HG03196 (cell line): ENCODE measurements at regions not wholly inside any gene's neighbourhood (a gene's known extent, or its start where the extent isn't known, plus 50 kb on each side); places are given as distances from the start of the nearest gene placed in this dataset.
"Not testable (repeated sequence)": the region's sequence is repeated elsewhere in the genome, so short reads cannot be mapped to it uniquely, and the experiment has no call there.

Experiments used
- ATAC-seq: cut with Tn5 transposase; IDR thresholded peaks from one replicate; pipeline ENCODE4 v1.9.1; 2021; ENCODE audit not compliant: unreplicated experiment

DNA sequence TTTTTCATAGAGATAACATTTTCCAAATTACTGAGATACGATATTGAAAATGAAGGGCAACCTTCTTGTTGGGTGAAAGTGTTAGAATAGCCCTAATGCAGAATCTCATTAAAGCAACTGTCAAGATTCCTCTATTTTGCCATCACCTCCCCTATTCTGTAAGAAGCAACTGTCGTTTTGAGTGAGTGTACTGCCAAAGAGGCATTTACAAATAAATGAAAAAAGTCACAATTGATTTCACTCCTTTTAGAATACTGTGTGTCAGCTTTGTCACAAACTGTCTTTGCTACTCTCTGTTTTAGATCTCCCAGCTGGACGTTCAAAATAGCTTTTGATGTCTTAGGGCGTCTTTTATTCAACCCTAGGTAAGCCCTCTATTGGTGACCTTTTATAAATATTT, 322.8 kb upstream of the NAALADL2 start:
- ATAC-seq, result no peak

DNA sequence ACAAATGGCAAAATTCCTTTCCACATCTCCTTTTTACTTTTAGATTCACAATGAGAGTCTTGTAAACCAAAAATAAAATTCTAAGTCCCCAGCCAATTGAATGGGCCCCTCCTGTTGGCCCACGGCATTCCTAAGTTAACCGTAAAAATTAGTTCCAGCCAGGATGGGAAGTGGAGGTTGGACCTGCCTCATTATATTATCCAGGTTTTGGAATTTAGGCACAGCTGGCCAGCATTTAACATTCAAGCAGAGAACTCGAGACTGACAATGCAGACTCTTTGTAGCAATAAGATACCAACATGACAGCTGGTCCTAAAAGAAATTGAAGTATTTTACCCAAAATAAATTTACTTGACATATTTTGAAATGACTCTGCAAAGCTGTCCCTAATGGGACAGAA, 321.0 kb upstream of the NAALADL2 start:
- ATAC-seq, result no peak

DNA sequence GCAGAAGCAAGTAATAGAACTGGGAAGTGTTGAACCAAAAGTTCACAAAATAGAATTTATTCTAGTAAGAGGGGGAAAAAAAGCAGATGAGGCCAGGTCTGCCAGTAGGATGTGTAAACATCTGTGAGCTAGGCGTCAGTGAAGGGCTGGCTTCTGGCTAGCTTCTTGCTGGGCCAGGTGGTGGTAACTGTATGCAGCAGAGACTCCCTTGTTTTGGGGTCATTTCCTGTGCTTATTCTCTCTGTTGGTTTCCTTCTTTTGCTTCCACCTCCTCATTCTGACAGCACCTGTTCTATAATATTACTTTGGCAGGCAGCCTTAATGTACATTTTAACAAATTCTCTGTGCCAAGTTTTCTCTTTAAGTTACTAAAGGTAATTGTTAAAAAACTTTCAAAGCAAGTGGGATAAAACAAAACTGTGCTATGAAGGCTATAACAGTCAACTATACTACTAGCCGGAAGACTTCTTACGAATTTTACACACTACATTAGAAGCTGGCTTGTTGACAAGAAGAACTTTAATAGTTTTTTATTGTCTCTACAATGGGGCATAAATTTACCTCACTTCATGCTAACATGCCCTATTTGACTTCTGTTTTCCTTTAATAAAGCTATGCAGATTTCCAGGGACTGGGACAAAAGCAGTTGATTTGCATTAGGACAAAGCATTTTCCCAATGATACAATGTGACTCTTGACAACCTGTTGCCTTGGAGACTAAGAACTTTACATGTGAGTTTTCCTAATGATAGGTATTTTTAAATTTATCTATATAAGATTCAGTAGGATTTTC, 318.8 kb upstream of the NAALADL2 start:
- ATAC-seq, result no peak

DNA sequence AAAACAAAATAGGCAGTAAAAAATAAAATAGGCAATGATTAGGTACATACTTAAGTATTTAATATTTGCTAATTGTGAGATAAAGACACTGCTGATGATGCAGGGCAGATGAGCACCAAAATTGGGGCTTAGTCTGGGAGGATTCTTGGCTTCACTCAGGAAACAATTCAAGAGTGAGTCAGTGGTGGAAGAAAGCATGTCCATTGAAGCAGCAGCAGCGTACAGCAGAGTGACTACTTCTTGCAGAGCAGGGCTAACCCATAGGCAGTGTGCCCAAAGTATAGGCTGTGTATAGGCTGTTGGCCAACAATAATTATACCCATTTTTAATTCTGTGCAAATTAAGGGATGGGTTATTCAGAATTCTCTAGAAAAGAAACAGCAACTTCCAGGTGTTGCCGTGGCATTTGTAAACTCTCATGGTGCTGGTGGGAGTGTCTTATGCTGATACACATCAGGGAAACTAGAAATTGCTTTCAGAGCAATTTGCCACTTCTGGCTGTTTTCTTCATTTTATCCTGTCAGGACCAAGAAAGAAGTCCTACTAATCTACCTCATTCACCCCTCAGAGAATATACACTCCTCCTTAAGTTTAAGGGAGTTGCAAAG, 317.3 kb upstream of the NAALADL2 start:
- no peak for ATAC-seq

DNA sequence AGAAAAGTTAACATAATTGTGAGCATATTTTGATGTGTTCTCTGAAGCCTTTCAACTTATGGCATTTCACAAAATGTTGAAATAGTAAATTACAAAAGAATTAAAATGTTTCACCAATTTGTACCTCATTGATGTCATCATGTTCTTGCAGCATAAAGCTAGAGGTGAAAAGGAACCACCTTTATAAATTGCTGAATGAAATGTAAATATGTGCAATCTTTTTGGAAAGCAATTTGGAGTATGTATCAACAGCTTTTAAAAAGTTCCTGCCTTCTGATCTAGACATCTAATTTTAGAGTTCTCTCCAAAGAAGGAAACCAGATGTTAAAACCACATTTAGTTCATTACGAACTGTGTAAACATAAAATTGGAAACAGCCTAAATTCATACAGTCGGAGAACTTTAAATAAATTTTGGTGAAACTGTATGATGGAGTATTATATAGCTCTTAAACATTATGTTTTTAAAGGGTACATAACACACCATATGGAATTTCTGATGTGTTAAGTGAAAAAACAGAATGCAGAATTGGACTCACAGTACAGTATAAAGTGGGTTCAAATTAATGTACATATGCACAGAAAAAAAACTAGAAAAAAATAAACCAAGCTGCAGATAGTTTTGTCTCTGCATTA, 311.2 kb upstream of the NAALADL2 start:
- ATAC-seq, result no peak

DNA sequence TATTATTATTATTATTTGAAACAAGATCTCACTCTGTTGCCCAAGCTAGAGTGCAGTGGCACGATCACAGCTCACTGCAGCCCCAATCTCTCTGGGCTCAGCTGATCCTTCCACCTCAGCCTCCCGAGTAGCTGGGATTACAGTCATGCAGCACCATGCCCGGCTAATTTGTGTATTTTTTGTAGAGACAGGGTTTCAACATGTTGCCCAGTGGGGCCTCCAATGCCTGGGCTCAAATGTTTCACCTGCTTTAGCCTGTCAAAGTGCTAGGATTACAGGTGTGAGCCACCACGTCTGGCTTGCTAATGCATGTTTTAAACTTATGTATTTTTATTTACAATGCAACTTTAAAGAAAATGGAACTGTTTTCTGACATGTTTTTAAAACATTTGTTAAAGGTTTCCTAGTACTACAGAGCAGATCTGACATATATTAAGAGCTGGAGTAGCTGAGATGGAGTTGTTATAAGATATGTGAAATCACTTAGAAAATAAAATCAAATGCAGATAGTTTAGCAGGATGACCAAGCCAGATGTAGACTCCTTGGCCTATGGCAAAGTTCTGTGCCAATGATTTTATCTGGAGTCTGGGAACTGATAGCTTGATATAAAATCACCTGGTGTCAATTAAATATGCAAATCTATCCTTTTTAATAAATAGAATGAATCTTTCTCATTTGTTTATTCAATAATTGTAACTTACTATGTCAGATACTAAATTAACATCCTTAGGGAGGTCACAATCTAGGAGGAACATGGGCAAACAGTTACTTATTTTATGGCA, 310.1 kb upstream of the NAALADL2 start:
- ATAC-seq, result no peak

DNA sequence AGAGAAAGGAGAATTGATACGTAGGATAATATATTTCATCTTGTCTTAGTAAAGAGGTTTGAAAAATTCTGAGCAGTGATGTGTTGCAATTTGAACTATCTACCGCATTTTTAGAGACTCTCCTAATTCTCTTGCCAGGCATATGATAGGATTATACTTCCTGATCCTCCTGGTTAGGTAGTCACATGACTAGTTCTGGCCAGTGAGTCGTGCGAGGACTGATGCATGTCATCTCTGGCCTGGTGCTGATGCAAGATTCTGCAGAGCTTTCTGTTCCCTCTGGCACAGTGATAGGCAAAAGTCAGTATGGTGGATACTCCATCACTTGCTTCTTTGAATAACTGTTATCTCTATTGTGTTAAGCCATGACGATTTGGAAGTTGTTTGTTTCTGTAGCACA, 277.6 kb upstream of the NAALADL2 start:
- no peak for ATAC-seq

DNA sequence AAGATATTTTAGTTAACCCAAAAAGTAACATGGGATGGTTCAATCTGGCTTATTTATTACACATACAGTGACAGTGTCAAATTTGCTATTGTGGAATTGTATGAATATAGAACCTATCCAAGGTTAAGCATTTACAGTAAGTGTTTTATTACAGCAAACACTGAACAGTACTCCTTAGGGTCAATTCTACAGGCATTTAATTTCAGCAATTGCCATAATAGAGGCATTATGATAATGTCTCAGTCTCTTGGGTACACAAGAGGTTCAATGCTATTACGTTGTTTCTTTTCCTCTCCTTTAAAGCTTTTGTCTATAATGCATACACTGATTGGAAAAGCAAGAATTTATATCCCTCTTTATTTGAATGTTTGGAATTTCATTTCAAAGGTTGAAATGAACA, 275.7 kb upstream of the NAALADL2 start:
- no peak for ATAC-seq

DNA sequence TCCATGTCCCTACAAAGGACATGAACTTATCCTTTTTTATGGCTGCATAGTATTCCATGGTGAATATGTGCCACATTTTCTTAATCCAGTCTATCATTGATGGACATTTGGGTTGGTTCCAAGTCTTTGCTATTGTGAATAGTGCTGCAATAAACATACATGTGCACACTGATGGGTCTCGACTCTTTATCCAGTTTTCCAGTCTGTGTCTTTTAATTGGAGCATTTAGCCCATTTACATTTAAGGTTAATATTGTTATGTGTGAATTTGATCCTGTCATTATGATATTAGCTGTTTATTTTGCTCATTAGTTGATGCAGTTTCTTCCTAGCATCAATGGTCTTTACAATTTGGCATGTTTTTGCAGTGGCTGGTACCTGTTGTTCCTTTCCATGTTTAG, 272.0 kb upstream of the NAALADL2 start:
- not testable (repeated sequence) for ATAC-seq

DNA sequence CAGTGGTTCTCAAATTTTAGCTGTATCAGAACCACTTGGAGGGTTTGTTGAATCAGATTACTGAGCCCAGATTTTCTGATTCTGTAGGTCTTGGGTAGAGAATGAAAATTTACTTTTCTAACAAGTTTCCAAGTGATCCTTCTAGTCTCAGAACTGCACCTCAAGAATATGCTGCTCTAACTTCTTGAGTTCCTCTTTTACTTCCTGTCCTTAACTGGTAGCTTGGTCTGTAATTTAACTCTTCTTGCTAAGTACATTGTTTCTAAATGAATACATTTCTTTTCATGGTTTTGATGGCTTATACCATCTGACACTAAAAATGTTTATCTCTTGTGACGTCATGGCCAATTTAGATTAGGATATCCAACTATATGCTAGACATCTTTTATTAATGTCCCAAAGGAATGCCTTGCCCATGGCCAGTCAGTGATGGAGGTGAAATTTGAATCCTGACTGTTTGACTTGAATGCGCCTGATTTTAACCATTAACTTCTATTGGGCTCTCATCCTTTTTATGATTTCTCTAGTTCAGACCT, 262.6 kb upstream of the NAALADL2 start:
- ATAC-seq, result no peak

DNA sequence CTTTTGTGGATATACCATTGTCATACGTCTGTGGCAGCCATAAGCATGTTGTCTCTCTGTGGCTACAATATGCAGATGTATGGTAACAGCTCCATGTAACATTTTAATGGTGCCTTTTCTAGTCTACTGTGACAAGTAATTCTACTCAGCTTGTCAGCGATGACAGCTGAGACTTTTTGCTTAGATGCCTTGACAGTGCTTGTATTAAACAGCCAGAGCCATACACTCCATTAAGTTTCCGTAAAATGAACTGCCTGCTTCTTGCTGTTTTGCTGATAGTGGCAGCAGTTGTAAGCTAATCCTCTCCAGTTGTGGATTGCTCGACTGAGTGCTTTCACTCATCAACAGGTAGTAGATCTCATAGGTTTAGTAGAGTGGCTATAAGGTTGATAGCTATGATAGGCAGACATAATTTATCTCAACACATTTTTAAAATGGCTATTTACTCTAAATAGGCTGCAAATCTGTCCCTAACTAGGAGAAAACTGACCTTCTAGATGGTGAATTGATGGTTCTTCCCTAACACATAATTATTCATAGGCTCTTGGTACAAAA, 260.2 kb upstream of the NAALADL2 start:
- ATAC-seq, result no peak

DNA sequence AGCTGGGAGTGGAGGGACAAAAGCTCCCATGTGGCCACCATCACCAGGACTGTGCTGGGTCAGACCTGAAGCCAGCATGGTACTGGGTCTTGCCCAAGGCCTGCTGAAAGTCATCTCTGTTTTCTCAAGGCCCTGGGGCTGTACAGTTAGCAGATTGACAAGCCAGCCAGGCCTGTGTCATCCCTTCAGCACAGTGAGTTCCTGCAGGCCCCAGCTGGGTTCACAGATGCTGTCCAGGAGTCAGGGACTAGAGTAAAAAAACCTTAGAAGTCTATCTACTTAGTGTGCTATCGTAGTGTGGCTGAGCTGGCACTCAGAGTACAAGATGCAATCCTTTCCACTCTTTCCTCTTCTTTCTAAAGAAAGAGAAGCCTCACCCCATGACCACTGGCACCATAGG, 246.0 kb upstream of the NAALADL2 start:
- no peak for ATAC-seq

DNA sequence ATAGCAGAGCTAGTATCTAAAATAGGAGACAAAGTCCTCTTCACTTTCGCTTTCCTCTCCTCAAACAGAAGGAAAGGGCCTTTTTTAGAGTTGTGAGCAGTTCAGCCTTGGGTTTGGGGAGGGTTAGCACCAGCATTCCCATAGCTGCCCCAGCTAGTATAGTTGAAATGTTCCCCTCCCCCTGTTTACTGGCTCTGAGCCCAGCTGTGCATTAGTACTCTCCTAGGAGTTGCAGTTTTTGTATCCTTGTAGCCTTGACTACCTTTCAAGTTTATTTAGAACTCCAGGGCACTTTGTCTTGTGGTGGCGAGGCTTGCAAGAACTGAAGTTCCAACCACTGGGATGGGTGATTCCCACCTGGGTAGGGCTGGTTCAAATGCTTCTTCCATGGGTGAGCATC, 245.1 kb upstream of the NAALADL2 start:
- ATAC-seq, result no peak

DNA sequence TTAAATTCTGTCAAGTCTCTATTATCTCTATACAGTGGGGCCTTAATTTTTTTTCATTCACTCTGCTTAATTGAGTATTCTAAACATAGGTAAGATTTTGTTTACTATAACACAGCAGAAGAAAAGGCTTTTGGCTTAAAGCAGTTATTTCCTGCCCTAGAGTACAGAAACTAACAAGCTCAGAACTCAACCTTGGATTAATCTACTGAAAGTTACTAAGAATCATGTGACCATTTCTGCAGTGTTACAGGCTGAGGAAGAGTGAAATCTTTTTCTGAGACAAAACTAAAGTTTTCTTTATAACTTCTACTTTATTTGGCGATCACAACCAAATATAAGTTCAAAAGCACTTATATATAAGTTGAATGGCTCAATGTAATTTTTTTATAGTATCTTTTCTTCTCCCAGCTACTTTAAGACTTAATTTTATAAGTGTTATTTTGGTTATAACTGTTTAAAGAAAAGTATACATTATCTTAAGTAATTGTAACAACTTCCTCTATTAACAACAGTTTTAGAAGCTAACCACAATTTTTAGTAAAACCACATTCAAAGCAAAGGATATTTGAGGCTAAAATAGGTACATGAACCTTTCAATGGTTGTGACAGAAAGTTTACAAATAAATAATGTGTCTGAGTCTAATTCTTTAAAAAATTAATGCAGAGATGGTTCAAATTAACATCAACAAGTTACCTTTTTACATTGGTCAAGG, 240.6 kb upstream of the NAALADL2 start:
- no peak for ATAC-seq

DNA sequence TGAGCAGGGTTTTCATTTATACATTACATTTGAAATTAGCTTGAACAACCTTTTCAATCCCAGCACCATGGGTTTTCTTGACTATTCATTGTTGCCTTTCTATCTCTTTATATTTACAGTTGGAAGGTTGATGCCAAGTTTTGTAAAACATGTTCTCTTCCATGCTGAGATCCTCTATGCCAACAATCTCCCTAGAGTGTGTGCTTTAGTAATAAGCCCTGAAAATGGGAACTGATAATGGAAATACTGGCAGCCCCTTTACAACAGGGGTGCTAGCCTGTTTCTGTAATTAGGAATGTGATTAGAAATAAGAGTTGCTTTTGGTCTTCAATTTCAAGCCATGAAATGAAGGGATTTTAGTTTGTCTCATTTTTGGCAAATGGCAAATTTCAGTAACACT, 239.9 kb upstream of the NAALADL2 start:
- ATAC-seq, result no peak

DNA sequence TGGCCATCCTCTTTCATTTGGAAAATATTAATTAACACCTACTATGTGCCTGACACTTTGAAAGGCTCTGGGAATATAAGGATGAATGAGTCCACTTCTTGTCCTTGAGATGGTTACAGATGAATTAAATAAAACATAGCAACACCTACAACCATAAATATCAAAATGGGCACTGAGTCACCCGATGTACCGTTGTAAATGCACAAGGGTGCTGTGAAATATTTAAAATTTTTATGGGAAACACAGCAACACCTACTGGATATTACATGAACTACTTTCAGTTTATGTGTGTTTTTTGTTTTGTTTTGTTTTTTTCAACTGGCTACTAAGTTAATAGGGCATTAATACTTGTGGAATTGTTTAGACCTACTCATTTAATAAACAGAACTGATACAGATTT, 239.0 kb upstream of the NAALADL2 start:
- no peak for ATAC-seq

DNA sequence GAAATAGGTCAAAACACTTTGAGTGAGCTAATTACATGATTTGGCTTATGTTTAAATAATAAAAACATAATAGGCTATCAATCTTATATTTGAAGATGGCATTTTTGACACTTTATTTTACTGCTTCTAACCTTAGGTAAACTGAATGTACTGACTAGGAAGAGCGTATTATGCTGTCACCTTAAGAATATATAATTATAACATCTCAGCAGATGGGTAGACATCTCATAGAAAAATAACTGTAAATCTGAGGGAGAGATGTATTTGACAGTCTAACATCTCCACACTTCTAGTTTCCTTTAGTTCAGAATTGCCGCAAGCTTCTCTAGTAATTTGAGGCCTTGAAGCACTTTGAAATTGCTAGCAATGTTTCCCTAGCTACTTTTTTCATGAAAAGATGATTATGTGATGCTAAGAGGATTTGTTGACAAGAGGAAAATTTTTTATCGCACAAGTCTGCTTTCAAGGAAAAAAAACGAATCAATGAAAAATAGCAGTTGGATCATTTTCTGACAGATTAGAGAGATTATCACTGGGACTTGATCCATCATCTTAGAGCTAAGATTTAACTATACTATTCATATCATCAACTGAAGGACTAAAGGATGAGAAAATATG, 238.2 kb upstream of the NAALADL2 start:
- no peak for ATAC-seq

DNA sequence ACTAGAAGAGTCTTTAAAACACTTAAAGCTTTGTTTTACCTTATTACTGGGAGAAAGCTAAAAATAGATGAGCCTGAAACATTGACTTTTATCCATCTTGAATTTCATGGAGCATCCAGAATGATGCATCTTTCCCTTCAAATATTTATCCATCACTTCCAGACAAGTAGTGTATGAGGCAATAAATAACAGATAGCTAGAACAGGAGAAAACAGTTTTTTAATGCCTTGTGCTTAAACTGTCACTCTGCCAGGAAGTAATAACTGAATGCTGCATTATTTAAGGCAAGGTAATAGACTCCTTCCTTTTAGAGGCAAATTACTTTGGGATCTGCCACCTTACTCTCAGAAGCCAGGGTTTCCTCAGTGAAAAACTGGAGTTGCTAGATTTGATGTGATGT, 225.8 kb upstream of the NAALADL2 start:
- ATAC-seq, result no peak

DNA sequence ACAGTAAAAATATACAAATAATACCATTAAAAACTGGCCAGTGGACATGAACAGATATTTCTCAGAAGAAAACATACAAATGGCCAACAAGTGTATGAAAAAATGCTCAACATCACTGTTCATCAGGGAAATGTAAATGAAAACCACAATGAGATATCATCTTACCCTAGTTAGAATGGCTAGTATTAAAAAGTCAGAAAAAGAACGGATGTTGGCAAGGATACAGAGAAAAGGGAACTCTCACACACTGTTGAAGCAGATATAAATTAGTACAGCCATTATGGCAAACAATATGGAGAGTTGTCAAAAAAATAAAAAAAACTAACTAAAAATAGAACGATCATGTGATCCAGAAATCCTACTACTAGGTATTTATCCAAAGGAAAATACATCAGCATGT, 222.7 kb upstream of the NAALADL2 start:
- ATAC-seq, result no peak

DNA sequence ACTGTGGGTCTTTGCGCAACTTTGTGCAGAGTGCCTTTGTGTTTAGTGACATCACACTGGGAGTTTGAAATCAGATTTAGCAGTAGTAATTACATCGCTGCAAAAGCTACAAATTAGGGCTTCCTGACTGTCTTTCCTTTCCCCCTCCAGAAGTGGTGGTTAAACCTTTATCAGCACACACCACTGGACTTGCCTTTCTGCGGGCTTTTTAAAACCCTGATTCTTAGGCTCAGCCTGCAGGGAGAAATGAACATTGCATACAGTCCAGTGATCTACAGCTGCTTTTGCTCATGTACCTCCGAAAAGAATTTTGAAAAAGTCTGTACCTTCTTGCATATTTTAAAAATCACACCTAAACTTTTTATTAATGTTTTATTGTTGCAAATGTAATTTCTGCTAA, 219.7 kb upstream of the NAALADL2 start:
- no peak for ATAC-seq
